GM18873 (cell line): ENCODE measurements at regions not wholly inside any gene's neighbourhood (a gene's known extent, or its start where the extent isn't known, plus 50 kb on each side); places are given as distances from the start of the nearest gene placed in this dataset.
A peak's percentile ranks its signal among the peaks of the same experiment; 100 is the strongest.

Source experiments
- ATAC-seq: cut with Tn5 transposase; IDR thresholded peaks from one replicate; pipeline ENCODE4 v1.9.1; 2021; ENCODE audit warnings: mild to moderate bottlenecking, moderate library complexity, moderate number of reproducible peaks; ENCODE audit not compliant: unreplicated experiment, low FRiP score

DNA sequence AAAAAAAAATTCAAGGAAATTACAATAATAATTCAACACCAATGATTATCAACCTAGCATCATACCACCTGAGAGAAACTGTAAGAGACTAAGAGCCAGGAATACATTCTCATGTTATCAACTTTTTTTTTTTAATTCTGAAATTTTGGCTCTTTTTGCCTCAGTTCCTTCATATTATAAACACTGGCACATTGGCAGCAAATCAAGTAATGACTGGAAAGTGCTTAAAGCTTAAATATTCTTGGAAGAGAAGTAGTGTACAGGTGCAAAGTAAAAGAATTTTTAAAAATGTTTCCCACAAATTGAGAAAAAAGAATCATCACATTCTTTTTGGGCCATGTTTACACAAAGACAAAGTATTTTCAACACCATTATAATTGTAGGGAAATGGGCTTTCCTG, 296.9 kb upstream of the SOX5 start:
- ATAC-seq = no peak

DNA sequence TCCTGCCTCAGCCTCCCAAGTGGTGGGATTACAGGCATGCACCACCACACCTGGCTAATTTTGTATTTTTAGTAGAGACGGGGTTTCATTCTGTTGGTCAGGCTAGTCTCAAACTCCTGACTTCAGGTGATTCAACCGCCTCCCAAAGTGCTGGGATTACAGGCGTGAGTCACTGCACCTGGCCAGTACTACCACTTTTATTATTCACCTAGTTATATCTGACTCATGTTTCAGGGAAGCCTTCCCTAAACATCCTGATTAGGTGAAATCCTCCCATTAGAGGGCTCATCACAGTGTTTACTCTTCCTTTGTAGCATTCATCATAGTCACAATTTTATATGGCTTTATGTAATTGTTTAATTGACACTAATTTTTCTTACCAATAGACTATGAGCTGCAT, 295.3 kb upstream of the SOX5 start:
- ATAC-seq = no peak

GRCh38 chr12:24244231-24244630, 294.8 kb upstream of the SOX5 start:
- no peak for ATAC-seq

GRCh38 chr12:24240707-24241106, 291.2 kb upstream of the SOX5 start:
- no peak for ATAC-seq

DNA sequence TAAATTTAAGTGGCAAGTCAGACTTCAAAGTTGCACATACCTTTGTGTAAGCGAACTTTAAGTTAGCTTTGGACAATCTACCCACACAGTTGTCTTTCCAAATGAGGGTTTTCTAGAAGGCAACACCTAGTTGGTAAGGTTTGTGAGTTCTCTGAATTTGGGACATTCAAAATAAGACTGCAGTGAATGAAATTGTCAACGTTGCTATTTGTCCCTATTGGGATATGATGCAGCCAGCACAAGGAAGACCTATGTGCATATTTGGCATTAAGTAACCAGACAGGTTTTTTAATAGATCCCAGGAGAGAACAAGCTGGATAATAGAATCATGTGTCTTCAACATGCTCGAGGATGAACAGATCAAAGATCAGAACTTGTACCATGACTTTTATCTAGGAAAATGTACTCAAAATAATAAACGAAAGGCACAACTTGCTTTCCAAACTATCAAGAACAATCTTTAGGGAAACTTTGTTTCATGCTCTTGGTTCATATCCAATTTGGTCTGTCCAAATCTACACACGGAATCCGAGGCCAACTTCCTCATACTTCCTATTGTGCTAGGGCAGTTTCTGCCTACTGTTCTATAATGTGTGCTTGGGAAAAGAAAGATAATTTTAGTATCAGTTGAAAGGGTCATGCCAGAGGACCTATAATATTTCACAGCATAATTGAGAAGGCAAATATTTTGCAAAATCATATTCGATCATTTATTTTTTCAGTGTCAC, 284.2 kb upstream of the SOX5 start:
- no peak for ATAC-seq

GRCh38 chr12:24232531-24232930, 283.1 kb upstream of the SOX5 start:
- no peak for ATAC-seq

- ATAC-seq = peak; percentile 91
These were observed 281.8 kb upstream of the SOX5 start for GRCh38 chr12:24231298-24231697.

DNA sequence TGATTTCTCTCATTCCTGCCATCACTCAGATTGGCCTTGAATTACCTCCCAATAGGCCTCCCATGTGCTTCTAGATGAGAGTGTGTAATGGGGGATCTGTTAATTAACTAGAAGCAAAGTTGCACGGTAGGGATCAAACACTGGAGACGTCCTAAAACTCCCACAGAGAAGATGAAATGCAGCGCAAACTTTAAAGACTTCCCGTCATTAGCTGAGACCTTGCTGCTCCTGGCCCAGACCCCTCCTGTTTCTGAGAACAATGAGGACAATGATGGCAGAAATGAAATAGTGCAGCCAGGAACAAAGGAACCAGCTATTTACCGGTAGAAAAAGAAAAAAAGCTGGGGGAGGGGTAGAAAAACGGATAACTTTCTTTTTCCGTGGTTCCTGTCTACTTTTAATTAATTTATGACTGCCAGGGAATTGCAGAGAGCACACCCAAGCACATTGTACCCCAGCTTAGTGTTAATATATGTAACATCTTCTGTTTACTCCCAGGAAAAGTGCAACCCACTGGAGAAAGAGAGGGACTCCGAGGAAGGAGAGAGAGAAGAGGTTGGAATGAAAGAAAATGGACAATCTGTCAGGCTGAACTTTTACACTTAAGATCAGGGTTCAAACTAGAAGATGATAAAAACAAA, 280.7 kb upstream of the SOX5 start:
- ATAC-seq = no peak

- no peak for ATAC-seq
These were observed 279.7 kb upstream of the SOX5 start for GRCh38 chr12:24229031-24229700.

- ATAC-seq = no peak
These were observed 278.9 kb upstream of the SOX5 start for GRCh38 chr12:24228371-24228770.

DNA sequence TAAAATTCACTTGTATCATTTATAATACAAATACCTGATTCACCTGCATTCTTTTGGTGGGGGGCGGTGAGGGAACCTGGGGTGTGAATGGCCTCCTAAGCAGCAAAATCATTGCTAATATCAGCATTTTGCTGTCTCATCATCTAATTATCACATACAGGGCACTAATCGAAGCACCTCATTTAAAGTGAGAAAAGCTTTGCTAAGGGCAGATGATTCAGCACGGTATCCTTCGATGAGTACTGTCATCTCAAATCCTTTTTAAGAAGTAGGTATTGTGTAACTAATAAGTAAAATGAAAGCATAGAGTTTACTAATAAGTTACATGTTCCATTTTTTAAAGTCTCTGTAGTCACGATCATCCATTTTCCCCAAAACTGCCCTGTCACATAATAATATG, 278.1 kb upstream of the SOX5 start:
- no peak for ATAC-seq

DNA sequence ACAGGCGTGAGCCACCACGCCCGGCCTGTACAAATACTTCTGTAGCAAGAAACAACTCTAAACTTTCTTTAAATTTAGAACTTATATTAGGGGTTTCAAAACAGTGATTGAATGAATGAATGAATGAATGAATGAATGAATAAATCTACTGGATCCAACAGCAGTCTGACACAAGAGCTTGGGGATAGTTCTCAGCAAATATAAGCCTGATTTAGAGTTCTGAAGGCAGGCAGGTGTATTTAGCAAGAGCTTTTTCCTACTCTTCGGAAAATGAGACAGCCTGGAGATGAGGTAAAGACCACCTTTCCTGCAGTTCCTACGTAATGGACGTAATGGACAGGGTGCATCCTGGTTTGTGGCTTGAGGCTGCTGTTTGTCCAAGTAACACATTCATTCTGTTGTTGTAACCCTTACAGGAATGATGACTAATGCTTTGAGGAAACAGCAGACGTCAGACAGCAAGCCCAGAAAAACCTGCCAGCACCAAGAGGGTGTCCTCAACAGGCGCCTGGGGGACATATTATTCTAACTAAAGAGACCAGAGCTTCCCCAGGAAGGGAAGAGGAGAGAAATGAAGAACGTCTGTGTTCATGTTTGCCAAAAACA, 277.4 kb upstream of the SOX5 start:
- ATAC-seq = no peak

DNA sequence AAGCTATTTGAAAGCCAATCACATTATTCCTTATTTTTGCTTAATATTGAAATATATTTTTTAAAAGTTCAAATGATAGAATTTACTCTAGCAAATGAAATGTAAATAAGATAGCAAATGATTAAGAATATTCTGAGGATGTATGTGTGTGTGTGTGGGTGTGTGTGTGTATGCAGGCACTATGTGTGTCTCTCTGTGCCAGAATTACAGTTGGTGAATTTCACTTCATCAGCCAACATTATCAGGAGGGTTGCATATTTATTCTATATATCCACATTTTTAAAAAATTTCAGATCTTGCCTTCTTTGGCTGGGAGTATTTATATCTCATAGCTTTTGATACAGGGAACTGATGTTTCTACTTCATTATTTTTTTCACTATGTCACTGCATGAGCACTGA, 274.9 kb upstream of the SOX5 start:
- no peak for ATAC-seq

DNA sequence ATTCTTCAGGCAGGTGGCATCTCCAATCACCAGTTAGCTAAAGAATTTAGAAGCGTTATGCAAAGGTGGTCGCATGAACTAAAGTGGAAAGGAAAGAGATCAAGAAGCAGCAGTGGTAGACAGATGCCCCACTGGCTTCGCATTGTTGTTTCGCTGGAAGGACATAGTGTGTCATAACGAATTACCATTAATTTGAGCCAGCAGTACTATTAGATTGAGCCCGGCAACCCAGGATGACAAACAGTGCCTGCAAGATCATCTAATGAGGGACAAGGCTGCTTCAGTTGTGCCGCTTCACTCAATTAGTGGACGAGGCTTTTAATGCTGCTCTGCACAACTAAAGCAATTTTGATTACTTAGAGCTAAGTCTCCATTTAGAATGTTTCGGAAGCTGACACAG, 274.5 kb upstream of the SOX5 start:
- no peak for ATAC-seq

DNA sequence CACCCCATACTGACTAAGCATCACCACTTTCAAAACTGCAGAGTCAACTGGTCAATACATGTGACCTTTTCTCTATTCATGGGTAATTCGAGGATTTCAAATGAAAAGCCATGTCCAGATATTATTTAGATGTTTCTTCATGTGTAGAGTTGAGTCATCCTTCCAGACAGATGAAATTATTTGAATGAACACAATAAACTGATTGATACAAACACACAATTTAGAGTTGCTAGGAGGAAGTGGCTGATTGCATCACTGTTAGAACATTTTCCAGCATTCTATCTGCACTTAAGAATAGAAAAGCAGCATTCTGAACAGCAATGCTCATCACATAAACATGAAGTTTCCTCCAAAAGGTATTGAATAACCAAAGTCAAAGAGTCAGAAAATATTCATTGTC, 273.5 kb upstream of the SOX5 start:
- ATAC-seq = no peak

DNA sequence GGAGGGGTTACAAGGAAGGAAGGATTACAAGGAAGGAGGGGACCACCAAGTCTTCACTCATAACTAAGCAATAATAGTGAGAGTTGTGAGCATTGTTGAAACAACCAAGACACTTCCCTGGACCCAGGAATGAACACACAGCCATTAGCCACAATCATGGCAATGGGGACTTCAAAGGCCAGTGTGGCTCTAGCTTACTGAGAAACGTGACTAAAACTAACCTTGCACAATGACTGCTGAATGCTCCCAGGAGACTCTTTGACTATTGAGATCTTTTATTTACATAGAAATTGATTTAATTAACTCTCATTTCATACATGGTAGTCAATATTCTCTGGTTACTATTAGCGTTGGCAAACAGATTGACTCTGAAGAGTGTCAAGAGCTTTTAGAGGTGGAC, 263.0 kb upstream of the SOX5 start:
- ATAC-seq = no peak

DNA sequence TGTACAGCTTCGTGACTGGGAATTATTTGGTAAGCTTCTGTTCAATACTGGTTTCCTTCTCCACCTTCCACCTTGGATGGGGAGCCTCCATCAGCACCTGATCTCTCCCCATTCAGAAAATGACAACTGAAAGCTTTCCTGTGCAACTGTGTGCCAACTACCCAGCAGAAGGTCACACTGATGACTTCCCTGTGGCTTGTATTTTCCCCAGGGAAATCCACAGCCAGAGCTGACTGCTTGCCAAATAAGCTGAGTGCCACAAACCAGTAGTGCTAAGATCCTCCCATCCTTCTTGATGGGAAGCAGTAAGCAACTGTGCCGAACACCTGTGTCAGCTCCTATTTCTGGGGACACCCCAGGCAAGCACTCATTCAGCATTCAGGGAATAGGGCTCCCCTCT, 257.2 kb upstream of the SOX5 start:
- ATAC-seq = no peak

DNA sequence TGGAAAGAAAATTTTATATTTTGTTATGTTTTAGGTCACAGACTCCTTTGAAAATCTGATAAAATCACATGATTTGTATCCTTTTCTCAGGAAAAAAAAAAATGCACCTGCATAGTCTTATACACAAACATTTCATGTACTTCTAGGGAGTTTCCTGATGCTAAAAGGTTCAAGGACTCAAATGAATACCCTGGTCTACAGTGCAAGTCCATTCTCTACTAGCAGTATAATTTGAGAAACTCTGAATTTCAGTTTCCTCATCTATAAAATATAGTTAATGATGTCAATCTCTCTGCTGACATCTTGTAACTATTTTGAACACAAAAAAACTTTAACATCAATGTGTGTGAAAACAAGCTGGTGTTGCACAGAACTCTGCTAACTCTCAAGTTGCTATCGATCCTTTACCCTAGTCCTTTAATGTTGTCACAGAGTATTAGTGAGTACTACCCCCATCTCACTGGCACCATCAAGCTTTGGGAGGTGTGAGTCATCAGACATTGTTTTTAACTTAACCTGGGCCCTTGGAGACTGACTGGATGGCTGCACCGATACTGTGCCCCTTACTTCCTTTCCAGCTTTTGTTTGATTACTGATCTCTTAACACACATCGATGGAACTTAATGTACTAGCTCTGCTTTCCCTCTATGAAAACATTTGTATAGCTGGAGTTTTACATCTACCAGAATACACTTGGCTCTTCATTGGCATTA, 251.9 kb upstream of the SOX5 start:
- peak; percentile 47 for ATAC-seq

DNA sequence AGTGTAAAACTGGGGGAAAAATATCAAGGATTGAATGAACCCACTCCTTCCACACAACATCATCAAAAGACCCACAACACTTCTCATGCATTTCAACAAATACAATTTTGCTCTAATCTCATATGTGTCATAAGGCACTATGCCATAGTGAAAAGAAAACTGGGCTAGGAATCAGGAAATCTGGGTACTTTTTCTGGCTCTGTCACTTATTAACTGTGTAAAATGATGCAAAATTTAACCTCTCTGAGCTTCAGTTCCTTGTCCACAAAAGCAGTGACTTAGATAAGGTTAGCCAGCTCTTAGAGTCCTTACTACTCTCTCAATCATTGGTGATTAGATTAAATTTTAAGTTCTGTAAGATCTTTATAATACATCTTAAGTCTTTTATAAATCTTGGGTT, 250.5 kb upstream of the SOX5 start:
- no peak for ATAC-seq

GRCh38 chr12:24198936-24199671, 249.6 kb upstream of the SOX5 start:
- ATAC-seq = no peak
